ENCODE measurements at regions not wholly inside any gene's neighbourhood (a gene's known extent, or its start where the extent isn't known, plus 50 kb on each side); places are given as distances from the start of the nearest gene placed in this dataset.

DNA sequence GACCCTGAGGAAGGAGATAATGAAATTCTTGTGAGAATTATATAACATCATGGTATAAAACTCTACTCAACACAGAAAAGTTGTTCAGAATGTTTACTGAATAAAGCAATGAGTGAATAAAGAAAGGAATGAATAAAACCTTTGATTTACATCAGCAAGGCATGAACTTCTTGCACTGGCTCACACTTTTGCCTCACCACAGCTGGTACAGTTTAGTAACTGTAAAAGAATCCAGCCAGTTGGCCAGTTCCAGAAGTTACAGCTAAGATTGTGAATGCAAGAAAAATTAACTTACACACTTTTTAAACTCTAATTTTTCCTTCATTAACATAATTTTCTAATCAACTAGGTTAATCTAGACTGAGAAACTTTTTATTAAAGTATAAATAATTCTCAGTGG, 490.9 kb downstream of the NFIB start:
- ChIA-PET CTCF (no interaction called here), POLR2A (no interaction called here)
- TF ChIP-seq, protein P1, sequence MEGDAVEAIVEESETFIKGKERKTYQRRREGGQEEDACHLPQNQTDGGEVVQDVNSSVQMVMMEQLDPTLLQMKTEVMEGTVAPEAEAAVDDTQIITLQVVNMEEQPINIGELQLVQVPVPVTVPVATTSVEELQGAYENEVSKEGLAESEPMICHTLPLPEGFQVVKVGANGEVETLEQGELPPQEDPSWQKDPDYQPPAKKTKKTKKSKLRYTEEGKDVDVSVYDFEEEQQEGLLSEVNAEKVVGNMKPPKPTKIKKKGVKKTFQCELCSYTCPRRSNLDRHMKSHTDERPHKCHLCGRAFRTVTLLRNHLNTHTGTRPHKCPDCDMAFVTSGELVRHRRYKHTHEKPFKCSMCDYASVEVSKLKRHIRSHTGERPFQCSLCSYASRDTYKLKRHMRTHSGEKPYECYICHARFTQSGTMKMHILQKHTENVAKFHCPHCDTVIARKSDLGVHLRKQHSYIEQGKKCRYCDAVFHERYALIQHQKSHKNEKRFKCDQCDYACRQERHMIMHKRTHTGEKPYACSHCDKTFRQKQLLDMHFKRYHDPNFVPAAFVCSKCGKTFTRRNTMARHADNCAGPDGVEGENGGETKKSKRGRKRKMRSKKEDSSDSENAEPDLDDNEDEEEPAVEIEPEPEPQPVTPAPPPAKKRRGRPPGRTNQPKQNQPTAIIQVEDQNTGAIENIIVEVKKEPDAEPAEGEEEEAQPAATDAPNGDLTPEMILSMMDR (IDR thresholded peaks at IDR 0.05; ENCODE audit: insufficient read depth, low read length, missing control alignments) = no peak
- DNase-seq (ENCODE audit: low read depth, low spot score) = no peak
- H3K4me3 ChIP-seq (ENCODE audit: low read depth, low read length) = no peak overlapping the region

DNA sequence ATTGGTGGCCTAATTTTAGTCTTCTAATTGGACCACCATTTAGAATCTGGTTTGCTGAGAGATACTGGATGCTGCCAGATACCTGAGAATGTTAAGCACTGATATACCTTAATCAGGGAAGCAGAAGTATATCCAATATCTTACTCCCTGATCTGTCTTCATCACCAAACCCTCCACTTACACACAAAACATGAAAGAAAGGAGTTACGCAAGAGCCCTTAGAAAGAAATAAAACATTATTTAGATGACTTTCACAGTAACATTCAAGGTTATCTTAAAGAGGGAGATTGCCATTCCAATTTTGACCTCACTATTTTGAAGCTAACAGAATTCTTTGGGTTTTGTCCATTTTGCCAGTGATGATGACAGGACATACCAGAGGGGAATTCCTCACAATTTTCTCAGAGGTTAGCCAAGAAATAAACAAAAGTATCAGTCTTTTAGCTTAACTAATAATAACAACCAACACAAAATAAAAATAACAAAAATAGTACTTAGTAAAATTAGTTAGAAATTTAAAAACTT, 496.1 kb downstream of the NFIB start:
- ChIA-PET CTCF (no interaction called here), POLR2A (no interaction called here)
- TF ChIP-seq, protein P1 (IDR thresholded peaks at IDR 0.05; ENCODE audit: insufficient read depth, low read length, missing control alignments) = no peak
- DNase-seq (ENCODE audit: low read depth, low spot score) = no peak
- H3K4me3 ChIP-seq (ENCODE audit: low read depth, low read length) = no peak overlapping the region

DNA sequence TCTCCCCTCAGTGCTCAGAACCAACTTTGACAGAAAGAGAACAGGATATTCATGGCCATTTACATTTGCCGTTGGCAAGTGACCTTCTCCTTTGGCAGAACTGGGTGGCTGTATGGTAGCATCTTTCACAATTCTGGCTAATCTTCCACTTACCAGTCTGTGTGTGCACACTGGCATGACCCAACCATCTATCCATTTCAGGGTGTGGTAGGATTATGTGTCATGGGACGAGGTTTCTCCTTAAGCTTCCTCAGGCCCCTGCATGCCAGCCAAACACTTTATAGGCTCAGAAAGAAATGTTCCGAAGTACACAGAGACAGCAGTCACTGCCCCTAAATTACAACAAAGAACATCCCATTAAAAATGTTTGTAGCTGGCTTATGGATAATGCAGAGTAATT, 497.1 kb downstream of the NFIB start:
- TF ChIP-seq, protein P1 (IDR thresholded peaks at IDR 0.05; ENCODE audit: insufficient read depth, low read length, missing control alignments) = no peak
- no peak for DNase-seq (ENCODE audit: low read depth, low spot score)
- H3K4me3 ChIP-seq (ENCODE audit: low read depth, low read length) = no peak overlapping the region
- CTCF ChIA-PET = no interaction called here
- POLR2A ChIA-PET = no interaction called here

DNA sequence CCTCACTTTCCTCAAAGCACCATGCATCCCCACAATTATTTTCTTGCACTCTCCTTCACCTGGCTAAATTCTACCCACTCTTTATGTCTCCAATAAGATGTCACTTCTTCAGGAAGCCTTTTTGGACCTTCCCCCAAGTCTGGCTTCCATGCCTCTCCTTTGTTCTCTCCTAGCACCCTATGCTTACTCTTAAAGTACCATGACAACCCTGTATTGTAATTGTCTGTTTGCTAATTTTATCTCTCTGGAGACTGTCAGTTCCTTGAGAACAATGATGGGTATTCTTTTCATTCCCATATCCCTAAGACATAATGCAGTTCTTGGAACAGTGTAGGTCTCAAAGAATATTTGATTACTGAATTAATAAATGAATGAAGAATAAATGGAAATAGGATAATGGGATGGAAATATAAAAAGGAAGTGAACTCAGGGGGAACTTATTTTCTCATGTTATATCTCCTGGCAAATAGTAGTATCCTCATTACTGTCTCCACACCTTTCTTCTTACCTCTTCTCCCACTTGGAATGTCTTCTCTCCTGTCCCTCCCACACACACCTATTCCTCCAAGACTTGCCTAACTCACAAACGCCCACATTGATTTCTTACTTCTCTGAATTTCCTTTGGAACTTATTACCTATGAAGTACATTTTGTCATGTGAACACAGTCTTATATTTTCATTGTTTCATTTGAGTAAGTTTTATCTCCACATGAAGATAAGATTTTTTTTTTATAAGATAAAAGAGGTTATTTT, 499.1 kb downstream of the NFIB start:
- TF ChIP-seq, protein P1 (IDR thresholded peaks at IDR 0.05; ENCODE audit: insufficient read depth, low read length, missing control alignments) = no peak
- H3K4me3 ChIP-seq (ENCODE audit: low read depth, low read length) = no peak overlapping the region
- no peak for DNase-seq (ENCODE audit: low read depth, low spot score)
- POLR2A ChIA-PET = no interaction called here
- CTCF ChIA-PET = no interaction called here

DNA sequence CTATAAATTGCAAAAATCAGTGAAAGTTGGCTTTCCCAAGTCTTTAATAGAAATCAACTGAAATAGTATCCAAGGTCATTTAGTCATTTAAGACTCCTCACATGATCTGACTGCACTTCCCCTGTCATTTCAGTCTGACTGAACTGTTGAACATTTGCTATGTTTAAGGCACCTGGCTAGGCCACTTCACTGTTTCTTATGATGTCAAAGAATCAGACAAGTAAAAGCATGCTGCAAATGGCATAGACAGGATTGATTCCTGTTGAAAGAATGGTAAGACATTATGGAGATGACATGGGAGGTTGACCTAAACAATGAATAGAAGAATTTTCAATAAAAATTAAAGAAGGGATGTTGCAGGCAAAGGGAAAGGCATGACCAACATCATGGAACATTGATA, 502.1 kb downstream of the NFIB start:
- ChIA-PET CTCF (no interaction called here), POLR2A (no interaction called here)
- no peak for DNase-seq (ENCODE audit: low read depth, low spot score)
- TF ChIP-seq, protein P1 (IDR thresholded peaks at IDR 0.05; ENCODE audit: insufficient read depth, low read length, missing control alignments) = no peak
- no peak overlapping the region for H3K4me3 ChIP-seq (ENCODE audit: low read depth, low read length)

DNA sequence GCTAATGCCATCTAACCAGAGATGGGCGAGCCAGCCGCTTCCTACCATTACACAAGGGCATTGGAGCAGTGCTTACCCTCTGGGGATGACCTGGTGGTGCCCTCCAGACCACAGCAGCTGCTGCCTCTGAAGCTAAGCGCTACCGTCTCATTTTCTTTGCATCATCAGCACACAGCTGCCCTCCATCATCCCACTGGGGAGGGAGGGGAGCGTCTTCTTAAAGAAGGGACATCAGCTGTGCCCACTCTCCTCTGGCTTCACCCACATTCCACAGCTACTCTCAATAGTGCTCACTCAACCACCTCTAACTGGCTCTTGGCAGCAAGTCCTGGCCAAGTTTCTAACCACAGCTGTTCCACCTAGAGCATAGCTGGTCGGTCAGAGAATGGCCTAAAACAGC, 503.4 kb downstream of the NFIB start:
- DNase-seq (ENCODE audit: low read depth, low spot score) = no peak
- H3K4me3 ChIP-seq (ENCODE audit: low read depth, low read length) = no peak overlapping the region
- CTCF ChIA-PET = no interaction called here
- TF ChIP-seq, protein P1 (IDR thresholded peaks at IDR 0.05; ENCODE audit: insufficient read depth, low read length, missing control alignments) = no peak
- POLR2A ChIA-PET = no interaction called here

Data from AG04449 (cell line).